MM.1S (cell line): ENCODE measurements at regions not wholly inside any gene's neighbourhood (a gene's known extent, or its start where the extent isn't known, plus 50 kb on each side); places are given as distances from the start of the nearest gene placed in this dataset.

ENCODE experiments used
- EZH2 ChIP-seq: fragments of 300-600 bp; sonication (generic); optimal IDR thresholded peaks from 2 replicates; pipeline ENCODE3; 2017; ENCODE audit warnings: low read depth, mild to moderate bottlenecking, antibody characterized with exemption, low read length, mixed read lengths
- TF ChIP-seq, protein P1 (sequence below): fragments of 300-600 bp; sonication (generic); IDR thresholded peaks from 2 replicates; pipeline ENCODE4 v1.5.1; 2016; ENCODE audit warnings: antibody characterized with exemption, low read length, mixed read lengths

DNA sequence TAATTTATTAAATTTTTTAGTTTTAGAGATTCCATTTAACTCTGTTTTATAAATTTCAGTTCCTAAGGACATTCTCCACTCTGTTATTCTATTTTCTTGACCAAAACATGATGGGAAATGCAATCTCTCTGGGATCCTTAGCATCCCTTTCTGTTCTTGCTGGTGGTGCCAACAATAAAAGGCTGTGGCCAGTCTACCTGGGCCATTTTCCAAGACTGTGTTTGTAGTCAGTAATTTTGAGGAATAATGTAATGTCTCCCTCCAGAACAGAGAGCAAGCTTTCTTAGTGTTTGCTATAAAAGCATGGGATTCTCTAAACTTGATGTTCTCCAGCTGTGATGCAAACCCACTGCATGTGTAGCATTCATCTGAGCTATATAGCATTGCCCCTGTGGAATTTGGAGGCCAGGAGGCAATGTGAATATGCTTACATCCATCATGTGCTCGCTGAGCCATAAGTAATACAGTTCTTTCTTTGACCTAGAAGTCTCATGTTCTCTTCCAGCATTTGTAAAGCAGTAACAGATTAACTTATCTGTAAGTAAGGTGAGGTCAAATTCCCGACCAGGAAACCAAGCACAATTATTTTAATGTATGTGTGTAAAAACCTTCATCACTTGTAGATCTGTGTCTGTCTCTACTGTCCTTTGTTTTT, 211.5 kb upstream of the TAS2R1 start:
- TF ChIP-seq, protein P1, sequence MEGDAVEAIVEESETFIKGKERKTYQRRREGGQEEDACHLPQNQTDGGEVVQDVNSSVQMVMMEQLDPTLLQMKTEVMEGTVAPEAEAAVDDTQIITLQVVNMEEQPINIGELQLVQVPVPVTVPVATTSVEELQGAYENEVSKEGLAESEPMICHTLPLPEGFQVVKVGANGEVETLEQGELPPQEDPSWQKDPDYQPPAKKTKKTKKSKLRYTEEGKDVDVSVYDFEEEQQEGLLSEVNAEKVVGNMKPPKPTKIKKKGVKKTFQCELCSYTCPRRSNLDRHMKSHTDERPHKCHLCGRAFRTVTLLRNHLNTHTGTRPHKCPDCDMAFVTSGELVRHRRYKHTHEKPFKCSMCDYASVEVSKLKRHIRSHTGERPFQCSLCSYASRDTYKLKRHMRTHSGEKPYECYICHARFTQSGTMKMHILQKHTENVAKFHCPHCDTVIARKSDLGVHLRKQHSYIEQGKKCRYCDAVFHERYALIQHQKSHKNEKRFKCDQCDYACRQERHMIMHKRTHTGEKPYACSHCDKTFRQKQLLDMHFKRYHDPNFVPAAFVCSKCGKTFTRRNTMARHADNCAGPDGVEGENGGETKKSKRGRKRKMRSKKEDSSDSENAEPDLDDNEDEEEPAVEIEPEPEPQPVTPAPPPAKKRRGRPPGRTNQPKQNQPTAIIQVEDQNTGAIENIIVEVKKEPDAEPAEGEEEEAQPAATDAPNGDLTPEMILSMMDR = no peak
- no peak for TF ChIP-seq EZH2
